ENCODE measurements at regions not wholly inside any gene's neighbourhood (a gene's known extent, or its start where the extent isn't known, plus 50 kb on each side); places are given as distances from the start of the nearest gene placed in this dataset.

DNA sequence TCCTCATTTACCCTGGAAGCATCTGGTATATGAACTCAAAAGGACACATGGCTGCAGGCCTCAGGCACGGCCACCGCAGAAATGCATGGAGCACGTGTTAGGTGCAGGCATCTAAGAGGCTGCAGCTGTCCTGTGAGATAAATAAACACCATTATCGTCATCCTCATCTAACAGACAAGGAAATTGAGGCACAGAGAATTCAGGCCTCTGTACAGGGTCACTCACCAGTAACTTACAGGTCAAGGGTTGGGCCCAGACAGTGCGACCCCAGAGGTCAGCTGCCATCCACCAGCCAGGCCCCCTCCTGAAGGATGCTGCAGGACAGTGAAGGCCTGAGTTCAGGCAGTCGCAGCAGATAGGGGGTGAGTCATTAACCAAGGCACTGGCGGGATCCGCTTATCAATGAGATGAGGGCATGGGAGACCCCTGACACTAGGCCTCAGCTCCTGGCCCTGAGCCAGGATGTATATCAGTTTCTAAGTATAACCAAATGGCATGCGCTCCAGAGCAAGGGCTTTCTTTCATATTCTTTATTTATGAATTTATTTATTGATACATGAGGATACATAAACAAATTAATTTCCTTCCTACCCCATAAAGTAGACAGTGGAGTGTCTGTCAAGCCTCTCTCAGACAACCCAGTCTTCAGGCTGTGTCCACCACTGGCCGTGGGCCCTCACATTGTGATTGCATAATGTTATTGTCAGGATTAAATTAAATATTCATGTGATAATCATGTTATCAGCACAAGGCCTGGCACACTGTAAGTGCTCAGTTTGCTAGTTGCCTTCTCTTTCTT lies 316.9 kb downstream of the QKI start:
- TF ChIP-seq CTCF (IDR thresholded peaks at IDR 0.05; ENCODE audit: low read depth, low read length) (no peak), EZH2phosphoT487 (IDR thresholded peaks at IDR 0.05; ENCODE audit: low read depth) (no peak)
